Esophagus squamous epithelium (tissue), 4 donors: ENCODE measurements at regions not wholly inside any gene's neighbourhood (a gene's known extent, or its start where the extent isn't known, plus 50 kb on each side); places are given as distances from the start of the nearest gene placed in this dataset.

Source experiments
- CTCF ChIP-seq, 6 experiments: fragments of 450-650 bp in 4 of 6; fragments of 200-600 bp in 2 of 6; sonication (generic) in 2 of 6; IDR thresholded peaks; one replicate each; pipeline ENCODE4 v1.5.1; 2016 to 2019; ENCODE audit warnings: antibody characterized with exemption in 6 of 6, mild to moderate bottlenecking in 4 of 6, moderate library complexity in 4 of 6
- POLR2A ChIP-seq, 4 donors: fragments of 450-650 bp; IDR thresholded peaks; one replicate each; pipeline ENCODE4 v1.6.1; 2017; ENCODE audit warnings: antibody characterized with exemption in 4 of 4, mild to moderate bottlenecking in 4 of 4, moderate library complexity in 3 of 4

GRCh38 chr6:100259865-100260264 lies 204.9 kb downstream of the SIM1 start:
- TF ChIP-seq CTCF (IDR thresholded peaks at IDR 0.05) = no peak
- no peak for TF ChIP-seq POLR2A (IDR thresholded peaks at IDR 0.05)
